GM12874 (cell line): ENCODE measurements at regions not wholly inside any gene's neighbourhood (a gene's known extent, or its start where the extent isn't known, plus 50 kb on each side); places are given as distances from the start of the nearest gene placed in this dataset.

Source experiments
- TF ChIP-seq, protein P1 (sequence below): IDR thresholded peaks from 2 replicates; pipeline ENCODE4 v1.5.1; 2011; ENCODE audit warnings: low read depth, mild to moderate bottlenecking, control low read depth, low read length, moderate library complexity; ENCODE audit not compliant: insufficient read depth

DNA sequence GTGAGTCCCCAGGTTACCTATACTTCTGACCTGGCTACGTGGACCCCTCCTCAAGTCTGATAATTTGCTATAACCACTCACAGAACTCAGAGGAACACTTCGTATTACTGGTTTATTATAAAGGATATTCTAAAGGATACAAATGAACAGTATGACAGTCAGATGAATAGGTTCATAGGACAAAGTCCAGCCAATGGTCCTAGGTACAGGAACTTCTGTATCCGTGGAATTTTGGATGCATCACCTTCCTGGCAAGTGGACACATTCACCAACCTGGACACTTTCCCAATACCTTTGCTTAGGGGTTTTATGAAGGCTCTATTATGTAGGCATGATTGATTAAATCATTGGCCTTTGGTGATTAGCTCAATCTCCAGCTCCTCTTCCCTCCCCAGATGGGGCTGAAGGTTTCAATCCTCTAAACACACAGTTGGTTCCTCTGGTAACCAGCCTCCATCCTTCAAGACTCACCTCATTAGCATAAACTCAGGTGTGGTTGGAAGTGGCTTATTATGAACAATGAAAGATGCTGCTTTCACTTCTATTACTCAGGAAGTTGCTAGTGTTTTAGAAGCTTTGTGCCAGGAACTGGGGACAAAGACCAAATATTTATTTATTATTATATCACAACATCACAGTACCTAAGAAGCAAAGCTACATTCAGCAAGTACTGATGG, 149.6 kb upstream of the ELL2 start:
- TF ChIP-seq, protein P1, sequence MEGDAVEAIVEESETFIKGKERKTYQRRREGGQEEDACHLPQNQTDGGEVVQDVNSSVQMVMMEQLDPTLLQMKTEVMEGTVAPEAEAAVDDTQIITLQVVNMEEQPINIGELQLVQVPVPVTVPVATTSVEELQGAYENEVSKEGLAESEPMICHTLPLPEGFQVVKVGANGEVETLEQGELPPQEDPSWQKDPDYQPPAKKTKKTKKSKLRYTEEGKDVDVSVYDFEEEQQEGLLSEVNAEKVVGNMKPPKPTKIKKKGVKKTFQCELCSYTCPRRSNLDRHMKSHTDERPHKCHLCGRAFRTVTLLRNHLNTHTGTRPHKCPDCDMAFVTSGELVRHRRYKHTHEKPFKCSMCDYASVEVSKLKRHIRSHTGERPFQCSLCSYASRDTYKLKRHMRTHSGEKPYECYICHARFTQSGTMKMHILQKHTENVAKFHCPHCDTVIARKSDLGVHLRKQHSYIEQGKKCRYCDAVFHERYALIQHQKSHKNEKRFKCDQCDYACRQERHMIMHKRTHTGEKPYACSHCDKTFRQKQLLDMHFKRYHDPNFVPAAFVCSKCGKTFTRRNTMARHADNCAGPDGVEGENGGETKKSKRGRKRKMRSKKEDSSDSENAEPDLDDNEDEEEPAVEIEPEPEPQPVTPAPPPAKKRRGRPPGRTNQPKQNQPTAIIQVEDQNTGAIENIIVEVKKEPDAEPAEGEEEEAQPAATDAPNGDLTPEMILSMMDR: no peak

DNA sequence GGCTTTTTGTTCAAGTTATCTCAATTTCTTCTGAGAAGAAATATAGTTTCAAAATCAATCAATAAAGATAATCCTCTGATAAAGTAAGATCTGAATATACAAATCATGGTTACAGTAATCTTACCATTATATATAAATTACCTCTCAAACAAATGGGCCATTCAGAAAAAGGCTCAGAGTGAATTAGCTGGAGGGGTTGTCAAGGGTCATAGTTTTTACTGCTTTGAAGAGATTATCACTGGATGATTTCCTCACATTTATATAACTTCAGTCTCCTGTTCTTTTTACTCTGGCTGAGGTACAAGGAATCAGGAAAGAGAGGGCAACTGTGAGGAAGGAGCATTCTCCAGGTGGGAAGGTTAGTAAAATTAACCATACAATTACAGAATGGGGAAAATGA, 148.6 kb upstream of the ELL2 start:
- TF ChIP-seq, protein P1: no peak

DNA sequence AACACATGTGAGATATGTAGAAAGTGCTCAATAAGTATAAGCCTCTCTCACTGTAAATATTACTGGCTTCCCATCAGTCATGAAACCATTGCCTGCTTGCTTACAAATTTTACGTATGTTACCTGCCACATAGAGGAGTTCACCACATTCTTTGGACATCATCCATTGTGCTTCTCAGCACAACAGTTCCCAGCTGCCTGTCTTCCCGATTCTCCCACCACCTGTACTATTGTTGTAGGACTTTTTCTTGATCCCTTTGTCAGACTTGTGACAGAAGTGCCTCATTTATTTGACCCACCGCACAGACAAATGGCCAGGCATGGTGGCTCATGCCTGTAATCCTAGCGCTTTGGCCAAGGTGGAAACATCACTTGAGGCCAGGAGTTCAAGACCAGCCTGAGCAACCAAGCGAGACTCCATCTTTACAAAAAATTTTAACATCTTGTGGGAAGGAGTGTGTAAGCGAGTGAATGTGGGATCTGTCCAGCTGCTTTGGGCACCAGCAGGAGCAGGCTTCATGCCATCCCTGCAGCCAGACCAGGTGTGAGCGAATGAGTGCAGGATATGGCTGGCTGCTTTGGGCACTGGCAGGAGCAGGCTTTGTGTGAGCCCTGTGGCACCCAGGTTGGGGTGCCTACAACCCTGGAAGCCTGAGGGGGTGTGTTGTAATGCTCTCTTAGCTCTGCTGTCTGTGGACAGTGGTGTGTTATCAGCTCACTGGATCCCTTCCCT, 139.9 kb upstream of the ELL2 start:
- TF ChIP-seq, protein P1: no peak

DNA sequence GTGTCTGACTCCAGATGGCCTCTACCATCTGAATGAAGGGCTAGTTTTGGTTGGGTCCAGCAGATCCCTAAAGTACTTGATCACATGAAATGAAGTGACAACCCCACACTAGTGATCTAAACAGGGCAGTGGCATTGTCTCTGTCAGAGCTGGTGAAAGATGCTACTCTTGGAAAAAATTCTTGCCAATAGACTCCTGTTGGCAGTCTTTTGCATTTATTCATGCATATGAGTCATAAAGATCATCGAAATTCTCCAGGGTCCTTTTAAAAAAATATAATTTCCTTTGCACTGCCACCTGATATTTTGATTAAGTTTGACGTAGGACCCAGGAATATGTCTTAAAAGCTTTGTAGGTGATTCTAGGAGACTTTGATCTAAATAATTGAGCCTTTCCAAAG, 135.1 kb upstream of the ELL2 start:
- TF ChIP-seq, protein P1: no peak

DNA sequence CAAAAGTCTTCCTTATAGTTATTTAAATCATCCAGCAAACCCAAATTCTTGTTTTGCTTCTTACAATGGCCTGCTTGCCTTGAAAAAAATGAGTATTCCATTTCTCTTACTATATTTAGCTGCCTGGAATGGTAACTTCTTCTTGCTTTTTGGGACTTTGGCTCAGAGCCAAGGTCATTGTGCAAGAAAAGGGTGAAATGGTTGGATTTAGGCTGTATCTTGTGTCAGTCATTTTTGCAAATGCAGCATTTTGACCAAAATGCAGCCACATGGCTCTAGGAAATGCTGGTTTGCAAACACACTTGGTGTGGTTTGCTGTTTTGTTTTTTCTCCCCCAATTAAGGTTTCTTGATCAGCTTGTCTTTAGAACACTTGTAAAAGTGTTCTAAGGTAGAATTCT, 133.3 kb upstream of the ELL2 start:
- TF ChIP-seq, protein P1: no peak

DNA sequence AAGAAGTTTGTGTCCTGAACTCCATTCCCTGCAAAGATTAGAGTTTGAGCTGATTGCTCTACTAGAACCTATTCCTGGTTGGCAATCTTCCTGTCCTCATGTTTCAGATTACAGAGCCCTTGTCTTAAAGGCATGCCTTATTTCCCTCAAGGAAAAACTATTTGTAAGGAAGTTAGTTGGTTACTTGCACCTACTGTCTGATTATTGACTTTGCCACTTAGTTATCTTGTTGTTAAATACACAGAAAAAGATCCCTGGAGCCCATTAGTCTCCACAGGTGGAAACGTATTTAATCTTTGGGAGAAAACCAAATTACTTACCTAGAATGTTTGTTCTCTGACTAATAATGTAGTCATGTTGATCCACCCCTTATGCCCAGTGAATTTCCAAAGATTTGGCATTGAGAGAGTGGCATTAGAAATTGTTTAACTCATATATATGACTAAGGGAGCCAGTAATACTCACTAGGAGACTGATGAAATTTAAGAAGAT, 132.3 kb upstream of the ELL2 start:
- TF ChIP-seq, protein P1: no peak

DNA sequence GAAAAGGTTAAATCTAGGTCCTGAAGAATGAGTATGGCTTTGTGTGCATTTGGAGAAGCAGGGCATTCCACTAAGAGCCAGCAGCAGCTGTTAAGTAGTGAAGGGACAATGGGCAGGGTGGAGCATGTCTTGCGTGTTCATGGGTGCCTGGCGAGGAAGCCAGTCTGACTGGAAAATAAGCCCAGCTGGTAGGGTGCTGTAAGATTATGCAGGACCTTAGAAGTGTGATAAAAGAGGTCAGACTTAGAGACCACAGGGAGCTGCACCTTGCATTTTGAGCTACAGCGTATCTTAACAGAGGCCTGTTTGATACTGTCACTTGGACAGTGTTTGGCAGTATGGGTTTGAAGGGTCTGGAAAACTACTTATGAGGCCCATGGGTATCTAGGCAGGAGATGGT, 131.7 kb upstream of the ELL2 start:
- TF ChIP-seq, protein P1: no peak
